ENCODE measurements at regions not wholly inside any gene's neighbourhood (a gene's known extent, or its start where the extent isn't known, plus 50 kb on each side); places are given as distances from the start of the nearest gene placed in this dataset.

DNA sequence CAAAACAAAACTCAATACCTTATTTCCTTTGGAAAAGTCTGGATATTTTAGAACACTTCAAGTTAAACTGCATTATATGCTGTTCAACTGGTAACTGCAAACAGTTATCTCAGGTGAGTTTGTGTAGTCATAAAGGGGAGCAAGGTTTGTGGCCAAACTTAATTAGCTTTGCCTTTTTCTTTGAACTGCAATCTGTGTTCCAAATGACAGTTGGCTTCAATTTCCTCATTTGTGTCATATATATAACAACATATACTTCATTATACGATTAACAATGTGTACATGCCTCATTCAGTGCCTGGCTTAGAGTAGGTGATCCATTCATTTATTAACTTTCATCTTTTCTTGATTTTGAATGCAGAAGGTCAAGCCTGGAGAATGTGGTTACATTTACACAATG, 55.8 kb downstream of the KCNE4 start:
- BruUV-seq (replicated peaks), result no TSS peak

DNA sequence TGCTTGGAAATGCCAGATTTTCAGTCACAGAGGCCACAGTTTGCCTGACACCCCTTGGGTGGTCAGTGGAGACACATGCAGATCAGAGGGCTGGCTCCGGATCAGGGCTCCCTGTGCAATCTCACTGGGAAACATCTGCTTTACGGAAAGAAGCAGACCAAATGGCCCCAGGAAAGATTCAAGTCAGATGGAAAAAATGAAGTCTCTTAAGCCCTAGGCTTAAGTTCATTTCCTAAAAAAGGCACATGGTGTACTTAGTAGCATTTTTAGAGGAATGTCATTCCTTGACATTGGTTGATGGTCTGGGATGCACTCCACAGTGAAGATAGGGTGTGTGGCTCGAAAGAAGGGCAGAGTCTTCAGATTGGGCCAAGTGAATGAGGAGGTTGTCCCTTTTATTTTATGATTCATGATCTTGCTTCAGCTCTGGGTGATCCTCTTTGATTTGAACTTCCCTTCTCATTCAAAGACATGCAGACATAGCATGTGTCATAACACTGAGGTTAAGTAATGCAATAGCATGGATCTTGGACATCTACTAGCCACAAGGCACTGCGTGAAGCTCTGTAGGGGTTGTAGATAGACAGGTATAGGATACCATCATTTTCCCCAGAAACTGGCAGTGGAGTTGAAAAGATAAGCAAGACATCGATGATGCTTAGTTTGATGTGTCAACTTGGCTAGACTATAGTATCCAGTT, 56.5 kb downstream of the KCNE4 start:
- no peak overlapping the region for H3K27ac Mint-ChIP-seq (ENCODE audit: unreplicated experiment)
- no peak overlapping the region for H3K4me3 Mint-ChIP-seq (ENCODE audit: unreplicated experiment)
- intact Hi-C loops (cut with micrococcal nuclease; ENCODE audit: unreplicated experiment), result no loop called here
- peaks cover 19% of the 10 kb centered on the region for H3K27me3 Mint-ChIP-seq (ENCODE audit: insufficient read depth, unreplicated experiment)
- Histone ChIP-seq H3K4me1 (no peaks in the 10 kb centered on the region), H3K36me3 (ENCODE audit: control insufficient read depth, insufficient read depth, low read length) (no peaks in the 10 kb centered on the region), H3K27me3 (replicated peaks; ENCODE audit: control insufficient read depth, insufficient read depth, low read length) (no peaks in the 10 kb centered on the region), H3K9me3 (no peaks in the 10 kb centered on the region), H3K4me3 (ENCODE audit: low read depth, low read length) (no peak overlapping the region)
- H3K36me3 Mint-ChIP-seq (ENCODE audit: insufficient read depth, unreplicated experiment), result no peaks in the 10 kb centered on the region
- no peaks in the 10 kb centered on the region for H3K9me3 Mint-ChIP-seq (ENCODE audit: unreplicated experiment)
- TF ChIP-seq, protein P1, sequence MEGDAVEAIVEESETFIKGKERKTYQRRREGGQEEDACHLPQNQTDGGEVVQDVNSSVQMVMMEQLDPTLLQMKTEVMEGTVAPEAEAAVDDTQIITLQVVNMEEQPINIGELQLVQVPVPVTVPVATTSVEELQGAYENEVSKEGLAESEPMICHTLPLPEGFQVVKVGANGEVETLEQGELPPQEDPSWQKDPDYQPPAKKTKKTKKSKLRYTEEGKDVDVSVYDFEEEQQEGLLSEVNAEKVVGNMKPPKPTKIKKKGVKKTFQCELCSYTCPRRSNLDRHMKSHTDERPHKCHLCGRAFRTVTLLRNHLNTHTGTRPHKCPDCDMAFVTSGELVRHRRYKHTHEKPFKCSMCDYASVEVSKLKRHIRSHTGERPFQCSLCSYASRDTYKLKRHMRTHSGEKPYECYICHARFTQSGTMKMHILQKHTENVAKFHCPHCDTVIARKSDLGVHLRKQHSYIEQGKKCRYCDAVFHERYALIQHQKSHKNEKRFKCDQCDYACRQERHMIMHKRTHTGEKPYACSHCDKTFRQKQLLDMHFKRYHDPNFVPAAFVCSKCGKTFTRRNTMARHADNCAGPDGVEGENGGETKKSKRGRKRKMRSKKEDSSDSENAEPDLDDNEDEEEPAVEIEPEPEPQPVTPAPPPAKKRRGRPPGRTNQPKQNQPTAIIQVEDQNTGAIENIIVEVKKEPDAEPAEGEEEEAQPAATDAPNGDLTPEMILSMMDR (IDR thresholded peaks at IDR 0.05; ENCODE audit: insufficient read depth in 1 of 2, low read depth in 1 of 2, low read length in 1 of 2, severe bottlenecking in 1 of 2, unreplicated experiment in 1 of 2), result no peak
- no peaks in the 10 kb centered on the region for H3K4me1 Mint-ChIP-seq (ENCODE audit: low read depth, unreplicated experiment)
- POLR2A ChIA-PET, result no interaction called here
- no peak for DNase-seq
- BruUV-seq (replicated peaks), result no TSS peak
- CTCF ChIA-PET, result no interaction called here

More for the DNA sequence above, 55.8 kb downstream of the KCNE4 start:
- H3K4me3 Mint-ChIP-seq (ENCODE audit: unreplicated experiment), result no peak overlapping the region
- H3K36me3 Mint-ChIP-seq (ENCODE audit: insufficient read depth, unreplicated experiment), result no peaks in the 10 kb centered on the region
- H3K4me1 ChIP-seq, result no peaks in the 10 kb centered on the region
- H3K9me3 ChIP-seq, result no peaks in the 10 kb centered on the region
- ChIA-PET POLR2A (no interaction called here), CTCF (no interaction called here)
- intact Hi-C loops (cut with micrococcal nuclease; ENCODE audit: unreplicated experiment), result no loop called here
- no peak overlapping the region for H3K4me3 ChIP-seq (ENCODE audit: low read depth, low read length)
- no peaks in the 10 kb centered on the region for H3K36me3 ChIP-seq (ENCODE audit: control insufficient read depth, insufficient read depth, low read length)
- H3K27me3 ChIP-seq (replicated peaks; ENCODE audit: control insufficient read depth, insufficient read depth, low read length), result no peaks in the 10 kb centered on the region
- DNase-seq, result no peak
- H3K27ac Mint-ChIP-seq (ENCODE audit: unreplicated experiment), result no peak overlapping the region
- H3K9me3 Mint-ChIP-seq (ENCODE audit: unreplicated experiment), result no peaks in the 10 kb centered on the region
- H3K4me1 Mint-ChIP-seq (ENCODE audit: low read depth, unreplicated experiment), result no peaks in the 10 kb centered on the region
- peaks cover 19% of the 10 kb centered on the region for H3K27me3 Mint-ChIP-seq (ENCODE audit: insufficient read depth, unreplicated experiment)
- TF ChIP-seq, protein P1 (IDR thresholded peaks at IDR 0.05; ENCODE audit: insufficient read depth in 1 of 2, low read depth in 1 of 2, low read length in 1 of 2, severe bottlenecking in 1 of 2, unreplicated experiment in 1 of 2), result no peak

DNA sequence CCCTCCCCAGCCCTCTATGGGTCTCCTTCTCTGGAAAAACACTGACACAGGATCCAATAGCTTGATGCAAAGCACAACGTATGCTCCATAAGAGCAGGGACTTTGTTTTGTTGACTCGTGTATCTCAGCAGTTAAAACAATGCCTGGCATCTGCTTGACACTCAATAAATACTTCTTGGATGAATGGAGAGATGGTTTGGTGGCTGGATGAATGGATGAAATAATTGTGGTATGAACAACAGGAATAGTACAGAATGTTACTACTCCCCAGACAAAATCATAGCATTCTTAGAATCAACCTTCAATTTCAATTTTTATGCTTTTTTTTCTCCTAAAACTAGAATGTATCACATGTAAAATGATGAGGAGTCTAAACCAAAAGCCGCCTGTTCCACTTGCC, 57.4 kb downstream of the KCNE4 start:
- Mint-ChIP-seq H3K4me3 (ENCODE audit: unreplicated experiment) (no peak overlapping the region), H3K36me3 (ENCODE audit: insufficient read depth, unreplicated experiment) (no peaks in the 10 kb centered on the region), H3K9me3 (ENCODE audit: unreplicated experiment) (no peaks in the 10 kb centered on the region), H3K27ac (ENCODE audit: unreplicated experiment) (no peak overlapping the region), H3K4me1 (ENCODE audit: low read depth, unreplicated experiment) (no peaks in the 10 kb centered on the region), H3K27me3 (ENCODE audit: insufficient read depth, unreplicated experiment) (peaks cover 19% of the 10 kb centered on the region)
- H3K4me1 ChIP-seq, result no peaks in the 10 kb centered on the region
- no peak for DNase-seq
- ChIA-PET CTCF (no interaction called here), POLR2A (no interaction called here)
- TF ChIP-seq, protein P1 (IDR thresholded peaks at IDR 0.05; ENCODE audit: insufficient read depth in 1 of 2, low read depth in 1 of 2, low read length in 1 of 2, severe bottlenecking in 1 of 2, unreplicated experiment in 1 of 2), result no peak
- BruUV-seq (replicated peaks), result no TSS peak
- intact Hi-C loops (cut with micrococcal nuclease; ENCODE audit: unreplicated experiment), result no loop called here
- no peaks in the 10 kb centered on the region for H3K27me3 ChIP-seq (replicated peaks; ENCODE audit: control insufficient read depth, insufficient read depth, low read length)
- no peaks in the 10 kb centered on the region for H3K9me3 ChIP-seq
- no peaks in the 10 kb centered on the region for H3K36me3 ChIP-seq (ENCODE audit: control insufficient read depth, insufficient read depth, low read length)
- no peak overlapping the region for H3K4me3 ChIP-seq (ENCODE audit: low read depth, low read length)

Data from Caco-2 (cell line).